Heart right ventricle (tissue), 16 donors: ENCODE measurements at regions not wholly inside any gene's neighbourhood (a gene's known extent, or its start where the extent isn't known, plus 50 kb on each side); places are given as distances from the start of the nearest gene placed in this dataset.

Source experiments
- ATAC-seq, 8 donors: fragments of 200-7000 bp; cut with Tn5 transposase; one replicate each; pipeline ENCODE4 v1.9.1; 2020; ENCODE audit warnings: mild to moderate bottlenecking in 8 of 8, moderate library complexity in 8 of 8, moderate number of reproducible peaks in 1 of 8
- DNase-seq, 2 donors: peaks; one replicate each; pipeline ENCODE4 v3.0.0-alpha.2; 2020
- H3K27ac ChIP-seq, 10 donors: fragments of 200-600 bp; sonication (generic) in 2 of 10; one replicate each; pipeline versions ENCODE4 v1.5.0 to v1.8.0; 2020 to 2022; ENCODE audit warnings: mild to moderate bottlenecking in 3 of 10
- H3K27me3 ChIP-seq, 7 donors: fragments of 200-600 bp; one replicate each; pipeline ENCODE4 v1.8.0; 2021 to 2022; ENCODE audit warnings: mild to moderate bottlenecking in 2 of 7
- H3K36me3 ChIP-seq, 9 donors: fragments of 200-600 bp; sonication (generic) in 1 of 9; one replicate each; pipeline versions ENCODE4 v1.5.0 to v1.8.0; 2020 to 2022; ENCODE audit warnings: mild to moderate bottlenecking in 2 of 9
- H3K4me1 ChIP-seq, 9 donors: fragments of 200-600 bp; sonication (generic) in 1 of 9; one replicate each; pipeline versions ENCODE4 v1.5.0 to v1.8.0; 2020 to 2022; ENCODE audit warnings: mild to moderate bottlenecking in 4 of 9
- H3K4me3 ChIP-seq, 10 donors: fragments of 200-600 bp; sonication (generic) in 2 of 10; one replicate each; pipeline versions ENCODE4 v1.5.0 to v1.8.0; 2020 to 2022; ENCODE audit warnings: mild to moderate bottlenecking in 7 of 10, moderate library complexity in 2 of 10
- H3K9me3 ChIP-seq, 11 donors: fragments of 200-600 bp in 10 of 11; sonication (generic) in 2 of 11; one replicate each; pipeline versions ENCODE4 v1.5.0 to v1.8.0; 2013 to 2022; ENCODE audit warnings: mild to moderate bottlenecking in 2 of 11, control low read depth in 1 of 11, moderate library complexity in 1 of 11
- CTCF ChIP-seq, 9 donors: fragments of 200-600 bp; sonication (generic) in 2 of 9; IDR thresholded peaks; one replicate each; pipeline versions ENCODE4 v1.5.0 to v1.8.0; 2021 to 2022; ENCODE audit warnings: antibody characterized with exemption in 9 of 9, mild to moderate bottlenecking in 5 of 9, moderate library complexity in 1 of 9
- WGBS, 2 donors: extraction: QIAGEN DNeasy Blood & Tissue Kit; methylation state at CpG; one replicate each; pipeline ENCODE4 v1.1.7; 2013; ENCODE audit warnings: inconsistent platforms in 1 of 2; 5-methylcytosine and 5-hydroxymethylcytosine counted together
- intact Hi-C, 10 donors: fragments of 100-400 bp; cut with DNase I; formaldehyde crosslinking; loops; one replicate each; pipeline versions ENCODE4 v1.11.1 to v1.14.2; 2022
- donor health status: Arrhythmogenic right ventricular cardiomyopathy.
- donor health status: ischemic (EF 13 %, LVEDD 7.1; RV severe dilation, severe dysfunction).
- donor health status: healthy with polysubstance abuse.
- donor health status: DM: no; HTN: yes; CAD: no.
- donor health status: DM: no; HTN: no; CAD: no.
- donor health status: ischemic (EF 25% LVEDD 6.9; RV normal size, moderate dysfunction).
- donor health status: ischemic (EF 25% LVEDD 5.7; RV mildly dilated, moderate dysfunction).
- donor health status: healthy.
- donor health status: DM: yes; HTN: yes; CAD: no.
- donor health status: Ischemic cardiomyopathy.
- donor health status: ischemic (EF 35%, LVEDD 5.7; RV mildly dilated, moderate dysfunction).
- donor health status: nonischemic (EF 11% LVEDD 7.7; RV severe dilation, severe dysfunction).
- donor health status: DM: yes; HTN: yes; CAD: no.
- donor health status: PGD.
- donor health status: ischemic (EF 29% LVEDD 5.4; RV normal size, mild dysfunction).
- donor health status: nonischemic (EF 23%, LVEDD 6.1; RV moderate dilation, normal function).

- no peaks in the 10 kb centered on the region for H3K9me3 ChIP-seq
- no peak overlapping the region for H3K27ac ChIP-seq
- H3K4me1 ChIP-seq = peaks cover 0 to 34% (median 19%) of the 10 kb centered on the region in 9 donors
- no peak overlapping the region for H3K4me3 ChIP-seq
- no peak for DNase-seq
- TF ChIP-seq CTCF (IDR thresholded peaks at IDR 0.05) = no peak
- peaks cover 0 to 8% (median 0%) of the 10 kb centered on the region in 9 donors for H3K36me3 ChIP-seq
- ATAC-seq = no peak
- intact Hi-C loops = no loop called here
- 58 to 63% methylated on average over 17 of the region's 17 CpGs for WGBS, 2 donors
- no peaks in the 10 kb centered on the region for H3K27me3 ChIP-seq
Measured at GRCh38 chr5:141773779-141774562, 91.9 kb upstream of the ARAP3 start.

DNA sequence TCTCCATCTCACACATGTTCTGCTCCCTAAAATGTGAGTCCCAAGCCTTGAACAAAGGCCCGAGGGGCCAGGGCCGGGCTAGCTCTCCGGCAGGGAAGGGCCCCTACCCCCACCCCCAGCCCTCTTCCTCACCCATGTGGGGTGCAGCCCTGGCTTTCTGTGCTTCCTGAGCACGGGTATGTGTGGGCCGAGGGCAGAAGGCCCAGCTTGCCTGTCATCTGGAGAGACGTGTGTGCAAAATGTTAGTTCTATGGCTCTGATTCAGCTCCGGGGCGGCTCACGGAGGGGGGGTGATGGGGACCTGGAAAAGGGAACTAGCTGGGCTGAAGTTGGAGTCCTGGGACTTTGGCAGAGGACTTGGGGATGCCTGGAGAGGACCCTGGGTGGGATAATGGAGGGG, 90.3 kb upstream of the ARAP3 start:
- H3K4me3 ChIP-seq = no peak overlapping the region
- TF ChIP-seq CTCF (IDR thresholded peaks at IDR 0.05) = no peak
- peaks cover 0 to 8% (median 0%) of the 10 kb centered on the region in 9 donors for H3K36me3 ChIP-seq
- peak overlapping the region in 1 of 10 donors; percentile 4 for H3K27ac ChIP-seq
- 50 to 51% methylated on average over 9 of the region's 9 CpGs for WGBS, 2 donors
- H3K9me3 ChIP-seq = no peaks in the 10 kb centered on the region
- no peaks in the 10 kb centered on the region for H3K27me3 ChIP-seq
- peaks cover 0 to 27% (median 18%) of the 10 kb centered on the region in 9 donors for H3K4me1 ChIP-seq
- ATAC-seq (peak in 7 of 8 donors; percentile 12 to 68 (median 45)), DNase-seq (no peak)
- intact Hi-C loops = no loop called here

DNA sequence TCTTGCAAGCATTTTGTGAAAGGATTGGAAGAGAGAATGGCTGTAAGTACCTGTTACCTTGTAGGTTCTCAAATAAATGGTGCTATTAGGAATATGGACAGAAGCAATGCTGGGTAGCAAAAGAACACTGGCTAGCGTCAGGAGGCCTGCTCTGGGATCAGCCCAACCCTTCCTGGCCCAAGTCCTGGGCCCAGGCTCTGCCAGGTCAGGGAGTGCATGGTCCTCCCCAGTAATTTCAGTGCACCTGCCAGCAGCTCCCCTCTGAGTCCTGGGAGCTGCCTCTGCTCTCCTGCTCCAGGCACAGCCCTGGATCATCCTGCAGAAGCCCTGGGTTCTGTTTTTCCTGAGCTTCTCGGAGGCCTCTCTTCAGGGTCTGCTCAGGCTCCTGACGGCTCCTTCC, 89.5 kb upstream of the ARAP3 start:
- Histone ChIP-seq H3K36me3 (peaks cover 0 to 8% (median 0%) of the 10 kb centered on the region in 9 donors), H3K4me3 (no peak overlapping the region), H3K4me1 (peaks cover 0 to 27% (median 18%) of the 10 kb centered on the region in 9 donors), H3K27ac (no peak overlapping the region), H3K9me3 (no peaks in the 10 kb centered on the region), H3K27me3 (no peaks in the 10 kb centered on the region)
- DNase-seq (peak in 1 of 2 donors; percentile 34), ATAC-seq (peak in 7 of 8 donors; percentile 41 to 82 (median 71))
- no peak for TF ChIP-seq CTCF (IDR thresholded peaks at IDR 0.05)
- intact Hi-C loops = no loop called here
- 61 to 65% methylated on average over 3 of the region's 3 CpGs for WGBS, 2 donors

DNA sequence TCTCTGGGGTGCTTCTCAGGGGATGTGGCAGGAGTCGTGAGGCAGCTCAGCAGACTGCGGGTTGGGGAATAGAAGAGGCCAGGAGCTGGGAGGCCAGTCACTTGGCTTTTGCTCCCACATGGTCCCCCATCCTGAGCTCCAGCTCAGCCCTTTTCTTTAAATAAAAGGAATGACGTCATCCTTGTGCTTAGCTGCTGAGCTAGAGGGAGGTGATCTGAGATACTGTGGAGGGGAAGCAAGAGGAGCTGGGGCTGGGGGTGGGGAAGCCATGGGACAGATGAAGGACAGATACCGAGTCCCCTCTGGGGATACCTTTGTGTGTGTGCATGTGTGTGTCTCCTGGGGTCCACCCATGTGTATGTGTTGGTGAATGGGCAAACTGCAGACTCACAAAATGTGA, 89.0 kb upstream of the ARAP3 start:
- H3K4me1 ChIP-seq = peaks cover 0 to 27% (median 18%) of the 10 kb centered on the region in 9 donors
- ATAC-seq (peak in 3 of 8 donors; percentile 28 to 41 (median 28)), DNase-seq (no peak)
- intact Hi-C loops = no loop called here
- H3K27ac ChIP-seq = no peak overlapping the region
- H3K9me3 ChIP-seq = no peaks in the 10 kb centered on the region
- H3K36me3 ChIP-seq = peaks cover 0 to 8% (median 0%) of the 10 kb centered on the region in 9 donors
- H3K4me3 ChIP-seq = no peak overlapping the region
- TF ChIP-seq CTCF (IDR thresholded peaks at IDR 0.05) = no peak
- H3K27me3 ChIP-seq = no peaks in the 10 kb centered on the region
- 60 to 63% methylated on average over 4 of the region's 4 CpGs for WGBS, 2 donors
